MM.1S (cell line): ENCODE measurements at regions not wholly inside any gene's neighbourhood (a gene's known extent, or its start where the extent isn't known, plus 50 kb on each side); places are given as distances from the start of the nearest gene placed in this dataset.
"Not testable (repeated sequence)": the region's sequence is repeated elsewhere in the genome, so short reads cannot be mapped to it uniquely, and the experiment has no call there.

Source experiments
- DNase-seq: peaks from one replicate; pipeline ENCODE4 v3.0.0-alpha.2; 2015
- H2AFZ ChIP-seq: fragments of 300-600 bp; sonication (generic); 2 replicates; pipeline ENCODE4 v1.6.0; 2016; ENCODE audit warnings: antibody characterized with exemption, low read length
- H3F3A ChIP-seq: fragments of 300-600 bp; sonication (generic); 2 replicates; pipeline ENCODE4 v1.6.1; 2016; ENCODE audit warnings: mild to moderate bottlenecking, antibody characterized with exemption, low read length, moderate library complexity, mixed read lengths; ENCODE audit not compliant: insufficient read depth
- H3K27ac ChIP-seq: fragments of 300-600 bp; sonication (generic); 2 replicates; pipeline ENCODE4 v1.5.1; 2016; ENCODE audit warnings: mild to moderate bottlenecking, low read length
- H3K27me3 ChIP-seq: fragments of 300-600 bp; sonication (generic); replicated peaks from 2 replicates; pipeline ENCODE4 v1.6.0; 2016; ENCODE audit warnings: low read length; ENCODE audit not compliant: insufficient read depth
- H3K36me3 ChIP-seq: fragments of 300-600 bp; sonication (generic); replicated peaks from 2 replicates; pipeline ENCODE4 v1.6.1; 2016; ENCODE audit warnings: mild to moderate bottlenecking, low read length, mixed read lengths; ENCODE audit not compliant: insufficient read depth
- H3K4me1 ChIP-seq: fragments of 300-600 bp; sonication (generic); 2 replicates; pipeline ENCODE4 v1.6.1; 2016; ENCODE audit warnings: low read length, mixed read lengths
- H3K4me2 ChIP-seq: fragments of 300-600 bp; sonication (generic); 2 replicates; pipeline ENCODE4 v1.6.0; 2016; ENCODE audit warnings: low read depth, low read length
- H3K4me3 ChIP-seq: fragments of 300-600 bp; sonication (generic); 2 replicates; pipeline ENCODE4 v1.5.1; 2016; ENCODE audit warnings: low read length, mixed read lengths
- H3K79me2 ChIP-seq: fragments of 300-600 bp; sonication (generic); 2 replicates; pipeline ENCODE4 v1.6.1; 2016; ENCODE audit warnings: mixed run types, low read length, mixed read lengths
- H3K9ac ChIP-seq: fragments of 300-600 bp; sonication (generic); 2 replicates; pipeline ENCODE4 v1.6.1; 2016; ENCODE audit warnings: low read length, mixed read lengths
- H3K9me2 ChIP-seq: fragments of 300-600 bp; sonication (generic); replicated peaks from 2 replicates; pipeline ENCODE4 v1.6.1; 2016; ENCODE audit warnings: mild to moderate bottlenecking, low read length, mixed read lengths; ENCODE audit not compliant: insufficient read depth
- H3K9me3 ChIP-seq: fragments of 300-600 bp; sonication (generic); replicated peaks from 2 replicates; pipeline ENCODE4 v1.6.1; 2016; ENCODE audit warnings: mild to moderate bottlenecking, low read length, mixed read lengths; ENCODE audit not compliant: insufficient read depth
- H4K20me1 ChIP-seq: fragments of 300-600 bp; sonication (generic); 2 replicates; pipeline ENCODE4 v1.6.1; 2016; ENCODE audit warnings: mild to moderate bottlenecking, low read length, moderate library complexity, mixed read lengths; ENCODE audit not compliant: insufficient read depth
- CTCF ChIP-seq: fragments of 300-600 bp; sonication (generic); IDR thresholded peaks from 2 replicates; pipeline ENCODE4 v1.5.1; 2016; ENCODE audit warnings: antibody characterized with exemption, low read length, mixed read lengths
- EZH2 ChIP-seq: fragments of 300-600 bp; sonication (generic); optimal IDR thresholded peaks from 2 replicates; pipeline ENCODE3; 2017; ENCODE audit warnings: low read depth, mild to moderate bottlenecking, antibody characterized with exemption, low read length, mixed read lengths
- EZH2phosphoT487 ChIP-seq: fragments of 300-600 bp; sonication (generic); IDR thresholded peaks from 2 replicates; pipeline ENCODE4 v1.6.1; 2018; ENCODE audit warnings: antibody characterized with exemption, low read length

DNA sequence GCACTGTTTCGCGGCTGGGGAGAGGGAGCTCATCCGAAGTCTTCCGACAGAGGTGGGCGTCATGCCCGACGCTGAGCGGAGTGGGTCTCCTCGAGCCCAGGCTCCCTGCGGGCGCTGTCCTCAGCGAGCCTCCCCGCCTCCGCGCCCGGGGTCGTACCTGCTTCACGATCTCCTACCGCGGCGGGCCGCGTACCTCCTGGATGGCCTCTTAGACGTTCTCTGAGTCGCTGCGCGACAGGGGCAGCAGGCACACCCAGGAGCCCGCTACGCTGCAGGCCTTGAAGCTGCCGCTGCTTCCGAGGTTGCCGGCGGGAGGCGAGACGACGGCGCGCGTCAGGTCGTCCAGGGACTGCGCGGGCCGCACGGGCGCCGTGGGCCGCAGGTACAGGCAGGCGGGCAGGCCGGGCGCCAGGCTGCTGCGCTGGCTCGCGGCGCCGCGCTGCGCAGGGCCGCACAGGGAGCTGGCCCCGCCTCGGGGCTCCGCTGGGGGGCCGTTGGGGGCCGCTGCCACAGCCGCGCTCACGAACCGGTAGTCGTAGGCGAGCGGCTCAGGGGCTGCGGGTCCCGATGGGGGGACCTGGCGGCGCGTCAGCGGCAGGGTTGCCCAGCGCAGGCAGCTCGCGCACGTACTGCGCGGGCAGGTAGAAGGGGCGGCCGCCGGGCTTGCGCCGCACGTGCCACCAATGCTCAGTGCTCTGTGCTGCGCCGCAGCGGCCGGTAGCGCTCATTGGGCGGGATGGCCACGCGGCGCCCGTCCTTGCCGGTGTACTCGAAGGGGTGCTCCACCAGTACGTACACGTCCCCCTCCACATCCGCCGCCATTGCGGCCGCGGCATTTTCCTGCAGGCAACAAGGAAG lies 116.4 kb upstream of the SMURF2 start:
- no peaks in the 10 kb centered on the region for H3K79me2 ChIP-seq
- no peak for DNase-seq
- no peaks in the 10 kb centered on the region for H3K9me2 ChIP-seq
- H3K36me3 ChIP-seq = no peaks in the 10 kb centered on the region
- H3K4me2 ChIP-seq = peak overlapping the region; percentile 89
- no peak overlapping the region for H2AFZ ChIP-seq
- peaks cover 11% of the 10 kb centered on the region; the same call in 1 of the 2 replicates for H3K4me1 ChIP-seq
- H3F3A ChIP-seq = peaks cover 10% of the 10 kb centered on the region; the same call in 1 of the 2 replicates
- H3K9ac ChIP-seq = no peak overlapping the region
- TF ChIP-seq CTCF (no peak), EZH2 (no peak), EZH2phosphoT487 (no peak)
- H3K27ac ChIP-seq = no peak overlapping the region
- no peaks in the 10 kb centered on the region for H4K20me1 ChIP-seq
- H3K4me3 ChIP-seq = peak overlapping the region; percentile 42
- H3K27me3 ChIP-seq = peaks cover 19% of the 10 kb centered on the region
- H3K9me3 ChIP-seq = no peaks in the 10 kb centered on the region

GRCh38 chr17:64777415-64778239 lies 115.5 kb upstream of the SMURF2 start:
- no peaks in the 10 kb centered on the region for H3K9me3 ChIP-seq
- DNase-seq = peak; percentile 20
- H3K27me3 ChIP-seq = peaks cover 19% of the 10 kb centered on the region
- TF ChIP-seq EZH2phosphoT487 = no peak
- TF ChIP-seq EZH2 = no peak
- TF ChIP-seq CTCF = no peak
- peaks cover 11% of the 10 kb centered on the region; the same call in 1 of the 2 replicates for H3K4me1 ChIP-seq
- no peak overlapping the region for H3K9ac ChIP-seq
- peak overlapping the region; percentile 42 for H3K4me3 ChIP-seq
- H3K36me3 ChIP-seq = no peaks in the 10 kb centered on the region
- H3K9me2 ChIP-seq = no peaks in the 10 kb centered on the region
- no peak overlapping the region; the same call in 1 of the 2 replicates for H3K27ac ChIP-seq
- no peak overlapping the region; the same call in 1 of the 2 replicates for H2AFZ ChIP-seq
- H3K4me2 ChIP-seq = peak overlapping the region; percentile 89
- no peaks in the 10 kb centered on the region for H3K79me2 ChIP-seq
- no peaks in the 10 kb centered on the region for H4K20me1 ChIP-seq
- peaks cover 10% of the 10 kb centered on the region; the same call in 1 of the 2 replicates for H3F3A ChIP-seq

DNA sequence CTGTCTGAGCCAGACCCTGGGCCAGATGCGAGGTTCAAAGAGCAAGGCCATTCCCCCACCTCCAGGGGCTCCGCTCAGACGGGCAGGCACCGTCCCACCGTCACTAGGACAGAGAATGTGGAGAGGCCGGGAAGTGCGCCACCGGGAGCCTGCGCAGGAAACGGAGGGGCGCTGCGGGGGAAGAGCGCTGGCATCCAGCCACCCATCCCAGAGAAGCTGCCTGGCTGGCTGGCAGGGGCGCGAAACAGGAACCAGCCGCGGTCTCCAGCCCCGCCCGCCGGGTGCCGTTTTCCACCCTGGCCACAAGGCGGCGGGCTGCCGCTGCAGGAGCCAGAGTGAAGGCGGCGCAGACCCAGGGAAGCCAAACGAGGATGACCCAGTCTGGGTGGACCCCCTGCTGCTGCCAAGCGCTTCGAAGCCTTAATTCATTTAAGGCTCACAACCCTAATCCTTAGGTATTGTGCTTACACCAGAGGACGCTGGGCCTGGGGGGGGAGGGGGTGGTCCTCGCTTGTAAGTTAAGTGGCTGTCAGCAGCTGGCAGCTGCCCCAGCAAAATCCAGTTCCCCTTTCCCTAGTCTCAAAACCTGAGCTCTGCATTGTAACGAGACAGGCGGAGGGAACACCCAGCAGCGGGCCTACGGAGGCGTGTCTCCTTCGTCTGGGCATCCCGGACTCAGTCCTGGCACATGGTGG lies 114.8 kb upstream of the SMURF2 start:
- H2AFZ ChIP-seq = peak overlapping the region; percentile 82
- H3K9me2 ChIP-seq, H3K36me3 ChIP-seq, H3K9me3 ChIP-seq, H3F3A ChIP-seq, H3K27ac ChIP-seq, H4K20me1 ChIP-seq, H3K79me2 ChIP-seq, H3K9ac ChIP-seq: not testable (repeated sequence)
- peak overlapping the region; percentile 42 for H3K4me3 ChIP-seq
- H3K4me1 ChIP-seq = peaks cover 11% of the 10 kb centered on the region; the same call in 1 of the 2 replicates
- H3K27me3 ChIP-seq = peaks cover 19% of the 10 kb centered on the region
- peak; percentile 65 for DNase-seq
- H3K4me2 ChIP-seq = peak overlapping the region; percentile 89
- TF ChIP-seq CTCF = peak; percentile 88
